CD4-positive, CD25-positive, alpha-beta regulatory T cell (primary cell): ENCODE measurements at regions not wholly inside any gene's neighbourhood (a gene's known extent, or its start where the extent isn't known, plus 50 kb on each side); places are given as distances from the start of the nearest gene placed in this dataset.

Experiments
- ATAC-seq, 2 donors: fragments of 150-1000 bp; cut with Tn5 transposase; one replicate each; pipeline ENCODE4 v1.10.0; 2021; ENCODE audit warnings: low read depth in 2 of 2, moderate number of reproducible peaks in 2 of 2, moderate library complexity in 1 of 2
- DNase-seq, 3 donors: peaks; one replicate each; pipeline versions ENCODE4 v3.0.0 to v3.0.0-alpha.2; 2012 to 2022; ENCODE audit warnings: mixed read lengths in 1 of 3
- H3K27ac ChIP-seq: one replicate; pipeline ENCODE4 v1.7.0; 2013; ENCODE audit warnings: mild to moderate bottlenecking, low read length; ENCODE audit not compliant: insufficient read depth, poor library complexity, severe bottlenecking
- H3K27me3 ChIP-seq: one replicate; pipeline ENCODE4 v1.7.0; 2013; ENCODE audit warnings: low read length; ENCODE audit not compliant: control insufficient read depth, insufficient read depth
- H3K36me3 ChIP-seq: one replicate; pipeline ENCODE4 v1.7.0; 2013; ENCODE audit warnings: mild to moderate bottlenecking, low read length, moderate library complexity; ENCODE audit not compliant: control insufficient read depth, insufficient read depth
- H3K4me1 ChIP-seq: 2 replicates; pipeline ENCODE4 v1.7.0; 2013; ENCODE audit warnings: mild to moderate bottlenecking, low read length; ENCODE audit not compliant: insufficient read depth, control insufficient read depth, poor library complexity, severe bottlenecking
- H3K4me3 ChIP-seq: one replicate; pipeline ENCODE4 v1.7.0; 2013; ENCODE audit warnings: low read depth, mild to moderate bottlenecking, low read length, moderate library complexity
- H3K9me3 ChIP-seq, 2 experiments: 1 replicate in 1 of 2; 2 replicates in 1 of 2; pipeline ENCODE4 v1.7.0; 2013; ENCODE audit warnings: low read length in 2 of 2, mild to moderate bottlenecking in 1 of 2, moderate library complexity in 1 of 2; ENCODE audit not compliant: control insufficient read depth in 2 of 2
- H3K27ac Mint-ChIP-seq, 3 donors: one replicate each; pipeline ENCODE4 v1.8.0; 2020 to 2022; ENCODE audit warnings: mild to moderate bottlenecking in 3 of 3, mixed read lengths in 3 of 3, moderate library complexity in 2 of 3
- H3K27me3 Mint-ChIP-seq: one replicate; pipeline ENCODE4 v1.8.0; 2022; ENCODE audit warnings: mild to moderate bottlenecking, mixed read lengths
- H3K36me3 Mint-ChIP-seq: one replicate; pipeline ENCODE4 v1.8.0; 2020; ENCODE audit warnings: mixed read lengths
- H3K4me1 Mint-ChIP-seq, 4 donors: one replicate each; pipeline ENCODE4 v1.8.0; 2020 to 2022; ENCODE audit warnings: mixed read lengths in 4 of 4, mild to moderate bottlenecking in 1 of 4
- H3K4me3 Mint-ChIP-seq, 4 donors: one replicate each; pipeline ENCODE4 v1.8.0; 2020 to 2022; ENCODE audit warnings: mild to moderate bottlenecking in 4 of 4, mixed read lengths in 4 of 4, moderate library complexity in 3 of 4
- H3K9me3 Mint-ChIP-seq, 7 donors: one replicate each; pipeline ENCODE4 v1.8.0; 2020 to 2022; ENCODE audit warnings: mixed read lengths in 7 of 7, mild to moderate bottlenecking in 3 of 7, moderate library complexity in 2 of 7

DNA sequence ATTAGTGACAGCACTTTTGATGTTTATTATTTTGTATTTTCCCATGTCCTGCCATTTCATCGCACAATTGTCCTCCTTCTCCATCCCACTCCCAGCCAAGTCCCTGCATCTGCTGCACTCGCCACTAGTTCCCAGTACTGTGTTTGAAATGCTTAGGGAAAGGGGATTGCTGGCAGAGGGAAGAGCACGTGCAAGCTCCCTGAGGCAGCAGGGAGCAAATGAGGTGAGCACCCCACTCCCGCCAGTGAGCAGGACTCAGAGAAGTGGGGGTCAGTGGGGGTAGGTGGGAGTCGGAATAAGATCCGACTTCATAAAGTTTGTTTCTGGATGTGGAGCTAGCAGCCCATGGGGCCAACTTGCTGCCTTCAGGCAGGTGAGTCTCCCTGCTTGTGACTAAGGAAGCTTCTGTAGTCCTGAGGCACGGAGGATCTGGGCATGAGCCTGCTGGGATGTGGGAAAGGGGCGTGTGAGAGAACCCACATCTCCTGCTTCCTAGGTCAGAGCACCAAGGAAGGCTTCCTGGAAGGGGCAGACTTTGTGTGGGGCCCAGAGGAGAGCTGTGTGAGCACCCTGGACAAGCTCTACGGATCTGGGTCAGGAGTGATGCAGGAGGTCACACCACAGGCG lies 99.7 kb upstream of the TLE3 start:
- no peak for DNase-seq
- Mint-ChIP-seq H3K27me3 (peaks cover 6% of the 10 kb centered on the region), H3K9me3 (peaks cover 0 to 1% (median 0%) of the 10 kb centered on the region in 7 donors), H3K4me3 (no peak overlapping the region), H3K27ac (peak overlapping the region in 2 of 3 donors; percentile 70 to 90), H3K4me1 (peaks cover 5 to 11% (median 8%) of the 10 kb centered on the region in 4 donors), H3K36me3 (no peaks in the 10 kb centered on the region)
- Histone ChIP-seq H3K36me3 (no peaks in the 10 kb centered on the region), H3K27me3 (no peaks in the 10 kb centered on the region), H3K4me1 (peaks cover 11% of the 10 kb centered on the region), H3K27ac (no peak overlapping the region), H3K9me3 (no peaks in the 10 kb centered on the region), H3K4me3 (no peak overlapping the region)
- ATAC-seq = no peak

DNA sequence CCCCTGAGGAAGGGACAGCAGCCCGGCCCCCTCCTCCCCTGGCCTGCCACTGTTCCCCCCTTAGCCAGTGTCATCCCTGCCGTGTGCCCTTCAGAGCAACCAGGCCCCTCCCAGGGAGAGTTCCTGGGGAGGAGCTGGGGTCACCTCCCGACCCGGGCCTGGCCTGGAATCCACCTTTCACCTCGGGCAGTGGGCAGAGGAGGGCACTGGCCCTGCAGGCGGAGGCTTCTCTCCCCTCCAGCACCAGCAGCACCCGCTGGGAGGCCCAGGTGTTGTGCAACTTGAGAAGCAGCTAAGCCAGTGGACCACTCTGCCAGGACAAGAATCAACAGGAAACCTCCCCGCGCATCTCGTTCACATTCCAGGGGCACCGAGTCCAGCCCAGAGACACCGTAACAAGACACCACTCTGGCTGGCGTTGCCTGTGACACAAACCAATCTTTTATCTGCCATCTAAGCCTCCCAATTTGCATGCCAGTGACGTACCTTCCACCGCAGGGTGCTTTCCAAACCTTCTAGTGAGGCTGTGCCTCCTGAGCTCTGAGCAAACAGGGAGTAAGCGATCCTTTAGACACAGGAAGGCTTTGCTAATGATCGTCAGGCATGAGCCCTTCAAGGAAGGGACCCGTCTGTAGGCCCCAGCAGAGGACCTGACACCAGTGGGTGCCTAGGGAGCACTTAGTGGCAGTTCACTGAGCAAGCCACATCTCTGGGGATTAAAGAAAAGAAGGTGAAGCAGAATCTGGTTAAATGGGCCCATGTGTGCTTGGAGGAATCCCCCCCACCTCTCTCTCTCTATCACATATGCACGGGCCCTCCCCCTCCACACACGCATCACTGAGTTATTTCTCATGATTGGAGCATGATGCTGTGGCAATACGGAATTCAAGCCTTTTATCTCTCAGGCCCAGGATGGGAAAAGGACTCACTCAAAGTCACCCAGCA lies 98.9 kb upstream of the TLE3 start:
- ATAC-seq = peak; percentile 80 to 81
- peaks cover 11% of the 10 kb centered on the region for H3K4me1 ChIP-seq
- H3K27ac ChIP-seq = no peak overlapping the region
- Mint-ChIP-seq H3K4me3 (peak overlapping the region in 3 of 4 donors; percentile 61 to 68 (median 64)), H3K9me3 (peaks cover 0 to 3% (median 1%) of the 10 kb centered on the region in 7 donors), H3K27me3 (peaks cover 6% of the 10 kb centered on the region), H3K27ac (peak overlapping the region; percentile 68 to 90 (median 70)), H3K36me3 (no peaks in the 10 kb centered on the region), H3K4me1 (peaks cover 5 to 11% (median 8%) of the 10 kb centered on the region in 4 donors)
- H3K27me3 ChIP-seq = no peaks in the 10 kb centered on the region
- H3K36me3 ChIP-seq = no peaks in the 10 kb centered on the region
- peak; percentile 44 to 66 (median 63) for DNase-seq
- H3K9me3 ChIP-seq = no peaks in the 10 kb centered on the region
- peak overlapping the region; percentile 40 for H3K4me3 ChIP-seq

DNA sequence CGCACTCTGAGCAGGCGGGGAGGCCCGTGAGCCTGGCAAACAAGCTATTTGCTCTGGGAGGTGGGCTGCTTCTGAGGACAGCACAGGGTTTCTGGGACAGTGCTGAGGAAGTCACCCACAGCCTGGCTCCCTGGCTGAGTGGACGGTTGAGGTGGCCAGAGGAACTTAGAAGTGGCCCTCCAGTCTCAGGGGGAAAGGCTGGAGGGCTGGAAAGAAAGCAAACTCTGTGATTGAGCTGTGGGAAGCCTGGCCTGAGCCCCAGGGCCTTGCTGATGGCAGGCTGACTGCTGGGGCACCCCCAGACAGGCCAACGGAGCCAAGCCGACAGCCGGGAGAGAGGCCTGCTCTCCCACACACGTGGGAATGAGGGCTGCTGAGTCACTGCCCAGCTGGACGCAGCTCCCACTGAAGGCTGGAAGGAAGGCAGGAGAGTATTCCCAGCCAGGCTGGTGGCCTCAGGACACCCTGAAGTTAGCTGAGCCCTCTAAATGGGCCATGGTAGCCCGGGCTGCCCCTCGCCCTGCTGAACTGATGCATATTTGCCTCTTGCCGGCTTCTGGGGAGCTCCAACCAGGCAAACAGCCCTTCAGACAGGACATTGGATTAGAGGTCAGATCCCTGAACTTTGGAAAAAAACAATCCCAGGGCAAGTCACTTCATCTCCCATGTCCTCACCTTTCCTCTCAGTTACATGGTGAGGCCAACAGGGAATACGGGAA lies 98.0 kb upstream of the TLE3 start:
- H3K36me3 Mint-ChIP-seq = no peaks in the 10 kb centered on the region
- no peak for DNase-seq
- Histone ChIP-seq H3K27me3 (no peaks in the 10 kb centered on the region), H3K27ac (no peak overlapping the region), H3K36me3 (no peaks in the 10 kb centered on the region), H3K4me1 (peaks cover 11% of the 10 kb centered on the region), H3K9me3 (no peaks in the 10 kb centered on the region), H3K4me3 (no peak overlapping the region)
- no peak for ATAC-seq
- no peak overlapping the region for H3K4me3 Mint-ChIP-seq
- H3K9me3 Mint-ChIP-seq = peaks cover 0 to 3% (median 1%) of the 10 kb centered on the region in 7 donors
- peaks cover 6% of the 10 kb centered on the region for H3K27me3 Mint-ChIP-seq
- peaks cover 5 to 11% (median 8%) of the 10 kb centered on the region in 4 donors for H3K4me1 Mint-ChIP-seq
- peak overlapping the region in 2 of 3 donors; percentile 32 to 70 for H3K27ac Mint-ChIP-seq

DNA sequence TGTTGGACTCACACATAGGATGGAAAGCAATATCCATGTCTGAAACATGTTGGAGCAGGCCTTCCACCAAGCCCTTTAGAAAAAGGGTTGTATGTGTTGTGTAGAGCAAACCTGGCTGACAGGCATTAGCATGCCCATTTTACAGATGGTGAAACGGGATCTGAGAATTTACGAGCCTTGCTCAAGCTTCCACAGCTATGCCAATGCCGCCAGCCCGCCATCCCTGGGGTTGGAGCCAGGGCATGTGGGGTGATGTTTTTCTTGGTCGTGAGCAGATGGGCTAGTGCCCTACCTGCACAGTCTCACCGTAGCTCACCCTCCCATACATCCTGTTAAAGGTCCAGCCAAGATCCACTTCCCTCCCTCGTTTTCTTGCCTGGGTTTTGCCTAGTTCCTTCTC lies 97.5 kb upstream of the TLE3 start:
- Mint-ChIP-seq H3K36me3 (no peaks in the 10 kb centered on the region), H3K27ac (peak overlapping the region in 1 of 3 donors; percentile 36)

DNA sequence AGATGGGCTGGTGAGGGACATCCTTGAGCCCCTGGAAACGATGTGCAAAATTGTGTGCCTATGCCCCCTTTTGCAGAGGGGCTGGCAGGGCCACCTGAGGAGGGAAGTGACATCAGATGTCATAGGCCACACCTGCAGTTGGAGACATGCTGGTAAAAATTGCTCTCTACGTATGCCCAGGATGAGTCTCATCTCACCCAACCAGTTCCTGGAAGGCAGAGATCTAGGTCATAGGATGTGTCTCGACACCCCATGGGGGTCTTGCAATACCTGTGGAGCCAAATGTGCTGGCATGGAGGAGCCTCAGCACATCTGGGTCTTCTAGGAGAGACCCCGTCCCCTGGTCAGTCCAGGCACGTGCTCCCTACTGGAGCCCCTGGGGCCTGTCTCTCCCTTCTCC lies 96.5 kb upstream of the TLE3 start:
- no peak for DNase-seq
- Histone ChIP-seq H3K9me3 (no peaks in the 10 kb centered on the region), H3K27ac (no peak overlapping the region), H3K4me1 (peaks cover 11% of the 10 kb centered on the region), H3K27me3 (no peaks in the 10 kb centered on the region), H3K4me3 (no peak overlapping the region), H3K36me3 (no peaks in the 10 kb centered on the region)
- ATAC-seq = no peak
- Mint-ChIP-seq H3K27me3 (peaks cover 6% of the 10 kb centered on the region), H3K9me3 (peaks cover 0 to 3% (median 1%) of the 10 kb centered on the region in 7 donors), H3K27ac (no peak overlapping the region), H3K4me3 (no peak overlapping the region), H3K36me3 (no peaks in the 10 kb centered on the region), H3K4me1 (peaks cover 5 to 11% (median 8%) of the 10 kb centered on the region in 4 donors)

More for the DNA sequence above, 97.5 kb upstream of the TLE3 start:
- Mint-ChIP-seq H3K9me3 (peaks cover 0 to 3% (median 1%) of the 10 kb centered on the region in 7 donors), H3K4me1 (peaks cover 5 to 11% (median 8%) of the 10 kb centered on the region in 4 donors), H3K27me3 (peaks cover 6% of the 10 kb centered on the region), H3K4me3 (no peak overlapping the region)
- Histone ChIP-seq H3K4me1 (peaks cover 11% of the 10 kb centered on the region), H3K36me3 (no peaks in the 10 kb centered on the region), H3K4me3 (no peak overlapping the region), H3K27me3 (no peaks in the 10 kb centered on the region), H3K27ac (no peak overlapping the region), H3K9me3 (no peaks in the 10 kb centered on the region)
- DNase-seq (no peak), ATAC-seq (no peak)

DNA sequence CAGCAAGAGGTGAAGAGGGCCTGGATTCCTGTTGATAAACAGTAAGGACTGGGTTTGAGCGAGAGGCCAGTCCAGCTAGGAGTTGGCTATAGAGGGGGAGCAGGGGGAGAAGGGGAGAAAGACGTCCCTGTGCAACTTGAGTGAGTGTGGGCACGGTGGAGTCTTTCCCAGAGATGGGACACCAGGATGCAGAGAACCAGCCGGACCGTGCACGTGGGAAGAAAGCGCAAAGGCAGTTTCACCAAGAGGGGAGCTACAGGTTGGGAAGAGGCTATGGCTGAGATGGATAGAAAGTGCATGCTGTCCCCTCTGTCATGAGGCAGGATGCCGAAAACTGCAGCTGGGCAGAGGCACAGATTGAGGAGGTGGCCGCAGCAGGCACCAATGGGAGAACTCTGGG lies 96.0 kb upstream of the TLE3 start:
- H3K9me3 ChIP-seq = no peaks in the 10 kb centered on the region
- no peaks in the 10 kb centered on the region for H3K36me3 ChIP-seq
- Mint-ChIP-seq H3K27me3 (peaks cover 6% of the 10 kb centered on the region), H3K27ac (no peak overlapping the region), H3K4me1 (peaks cover 5 to 11% (median 8%) of the 10 kb centered on the region in 4 donors), H3K4me3 (no peak overlapping the region), H3K9me3 (peaks cover 0 to 3% (median 1%) of the 10 kb centered on the region in 7 donors), H3K36me3 (no peaks in the 10 kb centered on the region)
- no peak overlapping the region for H3K4me3 ChIP-seq
- H3K27me3 ChIP-seq = no peaks in the 10 kb centered on the region
- ATAC-seq = no peak
- no peak for DNase-seq
- peaks cover 11% of the 10 kb centered on the region for H3K4me1 ChIP-seq
- no peak overlapping the region for H3K27ac ChIP-seq

DNA sequence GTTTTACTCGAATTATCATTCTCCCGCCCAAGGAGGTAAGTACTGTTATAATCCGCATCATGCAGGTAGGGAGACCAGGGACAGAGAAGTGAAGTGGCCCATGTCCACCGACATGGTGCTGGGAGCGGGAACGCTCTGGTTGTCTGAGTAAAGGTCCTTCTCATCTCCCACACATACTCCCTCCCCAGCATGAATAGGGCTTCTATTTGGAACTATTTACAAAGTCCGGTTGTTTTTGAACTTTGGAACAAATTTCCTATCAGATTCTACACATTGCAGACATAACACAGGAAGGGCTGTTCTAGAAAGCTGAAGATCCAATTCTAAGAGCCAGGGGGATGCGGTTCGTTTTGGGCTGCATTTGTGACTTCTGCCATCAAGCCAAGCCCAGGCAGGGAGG lies 94.8 kb upstream of the TLE3 start:
- DNase-seq = no peak

More for the DNA sequence above, 94.8 kb upstream of the TLE3 start:
- Histone ChIP-seq H3K4me1 (peaks cover 11% of the 10 kb centered on the region), H3K36me3 (no peaks in the 10 kb centered on the region), H3K9me3 (no peaks in the 10 kb centered on the region), H3K27me3 (no peaks in the 10 kb centered on the region), H3K27ac (no peak overlapping the region), H3K4me3 (no peak overlapping the region)
- Mint-ChIP-seq H3K27ac (no peak overlapping the region), H3K4me1 (peaks cover 5 to 11% (median 8%) of the 10 kb centered on the region in 4 donors), H3K36me3 (no peaks in the 10 kb centered on the region), H3K27me3 (peaks cover 6% of the 10 kb centered on the region), H3K4me3 (no peak overlapping the region), H3K9me3 (peaks cover 0 to 4% (median 2%) of the 10 kb centered on the region in 7 donors)
- ATAC-seq = no peak
